ENCODE measurements at regions not wholly inside any gene's neighbourhood (a gene's known extent, or its start where the extent isn't known, plus 50 kb on each side); places are given as distances from the start of the nearest gene placed in this dataset.

DNA sequence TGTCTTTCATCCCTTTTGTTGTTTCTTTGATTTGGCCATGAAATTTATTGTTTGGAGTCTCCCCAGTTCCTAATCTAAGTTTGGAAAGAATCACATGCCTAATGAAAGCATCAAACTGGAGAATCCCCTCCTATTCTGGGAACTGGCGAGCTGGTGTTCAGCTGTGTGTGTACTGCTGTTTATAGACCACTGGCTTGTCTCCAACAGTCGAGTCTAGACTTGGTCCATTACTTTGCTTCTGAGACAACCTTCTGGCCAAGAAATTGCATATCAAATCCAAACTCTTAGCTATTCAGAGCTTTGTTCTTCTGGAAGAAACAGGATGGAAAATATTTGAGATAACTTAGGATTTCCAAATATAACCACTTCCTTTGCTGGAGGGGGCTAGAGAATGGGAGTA, 111.5 kb upstream of the THSD7B start:
- Histone ChIP-seq H3K36me3 (no peaks in the 10 kb centered on the region), H3K27me3 (no peaks in the 10 kb centered on the region), H3K4me3 (no peak overlapping the region), H3K27ac (no peak overlapping the region), H3K9me3 (no peaks in the 10 kb centered on the region), H3K4me1 (no peaks in the 10 kb centered on the region)
- DNase-seq (peak in 1 of 4 donors; percentile 9), ATAC-seq (peak; percentile 34)
- intact Hi-C loops (cut with DNase I): no loop called here
- TF ChIP-seq, protein P1, sequence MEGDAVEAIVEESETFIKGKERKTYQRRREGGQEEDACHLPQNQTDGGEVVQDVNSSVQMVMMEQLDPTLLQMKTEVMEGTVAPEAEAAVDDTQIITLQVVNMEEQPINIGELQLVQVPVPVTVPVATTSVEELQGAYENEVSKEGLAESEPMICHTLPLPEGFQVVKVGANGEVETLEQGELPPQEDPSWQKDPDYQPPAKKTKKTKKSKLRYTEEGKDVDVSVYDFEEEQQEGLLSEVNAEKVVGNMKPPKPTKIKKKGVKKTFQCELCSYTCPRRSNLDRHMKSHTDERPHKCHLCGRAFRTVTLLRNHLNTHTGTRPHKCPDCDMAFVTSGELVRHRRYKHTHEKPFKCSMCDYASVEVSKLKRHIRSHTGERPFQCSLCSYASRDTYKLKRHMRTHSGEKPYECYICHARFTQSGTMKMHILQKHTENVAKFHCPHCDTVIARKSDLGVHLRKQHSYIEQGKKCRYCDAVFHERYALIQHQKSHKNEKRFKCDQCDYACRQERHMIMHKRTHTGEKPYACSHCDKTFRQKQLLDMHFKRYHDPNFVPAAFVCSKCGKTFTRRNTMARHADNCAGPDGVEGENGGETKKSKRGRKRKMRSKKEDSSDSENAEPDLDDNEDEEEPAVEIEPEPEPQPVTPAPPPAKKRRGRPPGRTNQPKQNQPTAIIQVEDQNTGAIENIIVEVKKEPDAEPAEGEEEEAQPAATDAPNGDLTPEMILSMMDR (IDR thresholded peaks at IDR 0.05): no peak

DNA sequence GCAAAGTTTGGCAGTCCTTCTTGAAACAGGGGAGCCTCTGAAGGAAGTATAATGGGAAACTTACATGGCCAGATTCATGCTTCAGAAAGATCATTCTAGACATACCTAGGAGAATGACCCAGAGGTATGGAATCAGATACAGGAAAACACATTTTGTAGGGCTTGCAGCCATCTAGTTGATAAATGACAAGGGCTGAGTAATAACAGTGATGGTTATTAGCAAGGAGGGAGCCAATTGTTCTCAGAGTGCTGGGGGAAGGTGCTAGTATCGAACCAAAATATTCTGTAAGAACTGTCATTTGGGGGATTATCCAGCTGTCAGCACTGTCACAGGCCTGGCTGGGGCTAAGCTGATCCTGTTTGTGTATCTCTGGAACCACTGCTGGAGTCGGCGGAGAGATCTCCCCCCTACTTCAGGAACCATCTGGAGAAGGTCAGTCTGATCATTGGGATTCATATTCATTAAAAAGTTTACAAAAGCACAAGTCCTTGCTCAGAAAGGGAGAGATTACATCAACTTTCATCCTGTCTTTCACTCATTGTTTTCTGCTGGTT, 113.8 kb upstream of the THSD7B start:
- no peak for ATAC-seq
- intact Hi-C loops (cut with DNase I): no loop called here
- Histone ChIP-seq H3K36me3 (no peaks in the 10 kb centered on the region), H3K27me3 (peaks cover 0 to 6% of the 10 kb centered on the region in 2 donors), H3K4me1 (no peaks in the 10 kb centered on the region), H3K4me3 (no peak overlapping the region), H3K27ac (no peak overlapping the region), H3K9me3 (no peaks in the 10 kb centered on the region)
- DNase-seq: no peak
- TF ChIP-seq, protein P1 (IDR thresholded peaks at IDR 0.05): no peak

DNA sequence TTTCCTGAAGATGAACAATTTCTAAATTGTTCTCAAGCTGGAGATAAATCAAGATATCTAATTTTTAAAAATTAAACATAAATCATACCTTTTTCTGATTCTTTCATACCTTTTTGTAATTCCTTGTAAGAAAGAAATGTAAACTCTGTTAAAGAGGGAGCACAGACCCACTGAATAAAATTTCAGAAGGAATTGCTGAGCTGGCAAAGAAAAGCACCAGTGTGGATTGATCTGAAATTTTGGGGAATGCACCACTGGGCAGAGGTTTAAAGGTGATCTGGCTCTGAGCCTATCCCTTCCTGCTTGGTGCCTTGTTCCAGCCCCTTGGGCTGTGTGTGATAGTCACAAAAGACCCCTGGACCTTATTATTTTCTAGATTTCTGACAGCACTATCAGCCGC, 118.3 kb upstream of the THSD7B start:
- Histone ChIP-seq H3K4me1 (no peaks in the 10 kb centered on the region), H3K27ac (no peak overlapping the region), H3K27me3 (peaks cover 0 to 6% of the 10 kb centered on the region in 2 donors), H3K9me3 (no peaks in the 10 kb centered on the region), H3K36me3 (no peaks in the 10 kb centered on the region), H3K4me3 (no peak overlapping the region)
- no peak for DNase-seq
- intact Hi-C loops (cut with DNase I): no loop called here
- TF ChIP-seq, protein P1 (IDR thresholded peaks at IDR 0.05): no peak
- no peak for ATAC-seq

DNA sequence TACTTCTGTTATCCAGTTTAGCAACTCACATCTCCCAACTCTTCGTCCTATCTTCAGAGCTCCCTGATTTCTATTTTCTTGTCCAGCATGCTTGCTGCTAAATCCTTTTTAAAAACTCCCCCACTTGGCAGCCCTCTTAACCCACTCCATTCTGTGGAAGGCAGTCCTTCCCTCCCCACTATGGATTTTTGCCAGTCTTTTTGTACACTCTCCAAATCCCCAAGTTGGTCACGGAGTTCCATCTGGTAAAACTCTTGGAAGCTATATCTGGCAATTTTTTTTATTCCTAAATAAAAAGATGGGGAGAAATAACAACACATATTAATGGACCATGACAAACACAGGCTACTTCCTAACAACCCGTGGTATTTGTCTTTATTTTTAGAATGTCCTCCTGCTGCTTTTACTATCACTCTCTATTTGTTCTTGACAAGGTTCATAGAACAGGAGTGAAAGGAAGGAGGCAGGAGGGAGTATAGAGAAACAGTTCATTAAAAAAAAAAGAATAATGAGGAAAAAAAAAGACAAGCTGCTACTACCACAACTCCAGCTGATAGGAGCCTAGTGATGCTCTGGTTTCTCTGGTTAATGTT, 120.0 kb upstream of the THSD7B start:
- H3K27ac ChIP-seq: no peak overlapping the region
- intact Hi-C loops (cut with DNase I): no loop called here
- no peak for ATAC-seq

DNA sequence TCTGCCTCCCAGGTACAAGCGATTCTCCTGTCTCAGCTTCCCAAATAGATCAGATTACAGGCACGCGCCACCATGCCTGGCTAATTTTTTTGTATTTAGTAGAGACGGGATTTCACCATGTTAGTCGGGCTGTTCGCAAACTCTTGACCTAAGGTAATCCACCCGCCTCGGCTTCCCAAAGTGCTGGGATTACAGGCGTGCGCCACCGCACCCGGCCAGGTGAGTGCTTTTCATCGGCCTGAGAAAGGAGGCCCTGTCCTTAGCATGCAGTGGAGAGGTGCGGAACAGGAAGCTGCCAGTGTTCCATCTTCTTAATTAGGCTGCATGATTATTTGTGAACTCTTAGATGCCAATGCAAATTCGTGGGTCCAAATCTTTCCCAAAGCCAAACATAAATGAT, 125.7 kb upstream of the THSD7B start:
- Histone ChIP-seq H3K36me3 (no peaks in the 10 kb centered on the region), H3K4me3 (no peak overlapping the region), H3K27me3 (no peaks in the 10 kb centered on the region), H3K27ac (no peak overlapping the region), H3K4me1 (no peaks in the 10 kb centered on the region), H3K9me3 (no peaks in the 10 kb centered on the region)
- TF ChIP-seq, protein P1 (IDR thresholded peaks at IDR 0.05): no peak
- DNase-seq: peak in 1 of 4 donors; percentile 41
- intact Hi-C loops (cut with DNase I): no loop called here
- no peak for ATAC-seq

More for the DNA sequence above, 120.0 kb upstream of the THSD7B start:
- no peak for DNase-seq
- H3K4me3 ChIP-seq: no peak overlapping the region
- no peaks in the 10 kb centered on the region for H3K4me1 ChIP-seq
- H3K27me3 ChIP-seq: peaks cover 0 to 6% of the 10 kb centered on the region in 2 donors
- TF ChIP-seq, protein P1 (IDR thresholded peaks at IDR 0.05): no peak
- no peaks in the 10 kb centered on the region for H3K36me3 ChIP-seq
- no peaks in the 10 kb centered on the region for H3K9me3 ChIP-seq

Data from left lung (tissue), 4 donors.